Right lobe of liver (tissue), 6 donors: ENCODE measurements at regions not wholly inside any gene's neighbourhood (a gene's known extent, or its start where the extent isn't known, plus 50 kb on each side); places are given as distances from the start of the nearest gene placed in this dataset.

Experiments
- ATAC-seq, 4 donors: fragments of 200-7000 bp; cut with Tn5 transposase; one replicate each; pipeline ENCODE4 v1.9.1; 2020; ENCODE audit warnings: mild to moderate bottlenecking in 4 of 4, moderate library complexity in 4 of 4
- DNase-seq, 3 donors: peaks; one replicate each; pipeline ENCODE4 v3.0.0-alpha.2; 2020
- H3K27ac ChIP-seq, 3 donors: fragments of 200-600 bp; one replicate each; pipeline ENCODE4 v1.8.0; 2022
- H3K27me3 ChIP-seq, 2 donors: fragments of 200-600 bp; one replicate each; pipeline ENCODE4 v1.8.0; 2022
- H3K36me3 ChIP-seq, 4 donors: fragments of 200-600 bp; sonication (generic) in 1 of 4; one replicate each; pipeline versions ENCODE4 v1.5.1 to v1.8.0; 2017 to 2022; ENCODE audit warnings: control low read depth in 1 of 4
- H3K4me1 ChIP-seq, 4 donors: fragments of 200-600 bp; sonication (generic) in 1 of 4; one replicate each; pipeline versions ENCODE4 v1.5.1 to v1.8.0; 2017 to 2022; ENCODE audit warnings: control low read depth in 1 of 4
- H3K4me3 ChIP-seq, 3 donors: fragments of 200-600 bp; one replicate each; pipeline ENCODE4 v1.8.0; 2022
- H3K9me3 ChIP-seq, 4 donors: fragments of 200-600 bp; sonication (generic) in 1 of 4; one replicate each; pipeline versions ENCODE4 v1.5.1 to v1.8.0; 2017 to 2022; ENCODE audit warnings: control low read depth in 1 of 4
- POLR2A ChIP-seq: fragments of 450-650 bp; IDR thresholded peaks from one replicate; pipeline ENCODE4 v1.6.1; 2017; ENCODE audit warnings: antibody characterized with exemption, mild to moderate bottlenecking
- WGBS: methylation state at CpG from one replicate; pipeline ENCODE4 v1.1.6; 2018; ENCODE audit warnings: low coverage, low lambda C conversion rate; ENCODE audit not compliant: insufficient coverage; ENCODE audit errors: missing lambda C conversion rate; 5-methylcytosine and 5-hydroxymethylcytosine counted together
- intact Hi-C, 2 donors: fragments of 100-400 bp; cut with DNase I; formaldehyde crosslinking; loops; one replicate each; pipeline versions ENCODE4 v1.11.2 to v1.14.1; 2022
- TF ChIP-seq, protein P1 (sequence below), 4 donors: fragments of 200-600 bp in 3 of 4; fragments of 450-650 bp in 1 of 4; IDR thresholded peaks; one replicate each; pipeline versions ENCODE4 v1.5.1 to v1.8.0; 2016 to 2022; ENCODE audit warnings: antibody characterized with exemption in 4 of 4, mild to moderate bottlenecking in 2 of 4
- donor health status: DM: no; HTN: yes; CAD: no.
- donor health status: DM: no; HTN: no; CAD: no.
- donor health status: DM: no; HTN: no; CAD: no.
- donor health status: DM: no; HTN: yes; CAD: no.
- donor health status: DM: no; HTN: yes; CAD: no.

DNA sequence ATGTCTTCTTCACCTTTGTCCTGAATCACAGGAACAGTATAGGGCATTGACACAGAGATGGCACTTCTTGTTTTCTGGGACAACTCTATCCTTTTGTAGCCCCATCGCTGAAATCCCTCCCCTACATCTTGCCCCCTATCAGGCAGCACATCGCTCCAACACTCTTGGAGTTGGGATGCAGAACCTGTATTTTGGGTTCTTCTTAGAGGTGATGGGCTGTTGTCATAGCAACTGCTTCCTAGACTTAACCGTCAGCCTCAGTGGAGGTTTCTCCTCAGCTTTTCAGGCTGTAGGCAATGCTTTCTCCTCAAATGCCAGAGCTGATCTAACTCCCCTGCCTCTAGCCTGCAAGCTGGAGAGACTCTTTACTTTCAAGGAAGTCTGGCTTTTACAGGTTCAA lies 99.9 kb upstream of the SPRED2 start:
- Histone ChIP-seq H3K27ac (no peak overlapping the region), H3K36me3 (no peaks in the 10 kb centered on the region), H3K9me3 (no peaks in the 10 kb centered on the region), H3K27me3 (no peaks in the 10 kb centered on the region), H3K4me1 (peaks cover 0 to 13% (median 4%) of the 10 kb centered on the region in 4 donors), H3K4me3 (no peak overlapping the region)
- intact Hi-C loops = no loop called here
- ATAC-seq (no peak), DNase-seq (no peak)
- TF ChIP-seq POLR2A = no peak
- TF ChIP-seq, protein P1, sequence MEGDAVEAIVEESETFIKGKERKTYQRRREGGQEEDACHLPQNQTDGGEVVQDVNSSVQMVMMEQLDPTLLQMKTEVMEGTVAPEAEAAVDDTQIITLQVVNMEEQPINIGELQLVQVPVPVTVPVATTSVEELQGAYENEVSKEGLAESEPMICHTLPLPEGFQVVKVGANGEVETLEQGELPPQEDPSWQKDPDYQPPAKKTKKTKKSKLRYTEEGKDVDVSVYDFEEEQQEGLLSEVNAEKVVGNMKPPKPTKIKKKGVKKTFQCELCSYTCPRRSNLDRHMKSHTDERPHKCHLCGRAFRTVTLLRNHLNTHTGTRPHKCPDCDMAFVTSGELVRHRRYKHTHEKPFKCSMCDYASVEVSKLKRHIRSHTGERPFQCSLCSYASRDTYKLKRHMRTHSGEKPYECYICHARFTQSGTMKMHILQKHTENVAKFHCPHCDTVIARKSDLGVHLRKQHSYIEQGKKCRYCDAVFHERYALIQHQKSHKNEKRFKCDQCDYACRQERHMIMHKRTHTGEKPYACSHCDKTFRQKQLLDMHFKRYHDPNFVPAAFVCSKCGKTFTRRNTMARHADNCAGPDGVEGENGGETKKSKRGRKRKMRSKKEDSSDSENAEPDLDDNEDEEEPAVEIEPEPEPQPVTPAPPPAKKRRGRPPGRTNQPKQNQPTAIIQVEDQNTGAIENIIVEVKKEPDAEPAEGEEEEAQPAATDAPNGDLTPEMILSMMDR (IDR thresholded peaks at IDR 0.05) = no peak
- WGBS = 100% methylated on average over 3 of the region's 3 CpGs

DNA sequence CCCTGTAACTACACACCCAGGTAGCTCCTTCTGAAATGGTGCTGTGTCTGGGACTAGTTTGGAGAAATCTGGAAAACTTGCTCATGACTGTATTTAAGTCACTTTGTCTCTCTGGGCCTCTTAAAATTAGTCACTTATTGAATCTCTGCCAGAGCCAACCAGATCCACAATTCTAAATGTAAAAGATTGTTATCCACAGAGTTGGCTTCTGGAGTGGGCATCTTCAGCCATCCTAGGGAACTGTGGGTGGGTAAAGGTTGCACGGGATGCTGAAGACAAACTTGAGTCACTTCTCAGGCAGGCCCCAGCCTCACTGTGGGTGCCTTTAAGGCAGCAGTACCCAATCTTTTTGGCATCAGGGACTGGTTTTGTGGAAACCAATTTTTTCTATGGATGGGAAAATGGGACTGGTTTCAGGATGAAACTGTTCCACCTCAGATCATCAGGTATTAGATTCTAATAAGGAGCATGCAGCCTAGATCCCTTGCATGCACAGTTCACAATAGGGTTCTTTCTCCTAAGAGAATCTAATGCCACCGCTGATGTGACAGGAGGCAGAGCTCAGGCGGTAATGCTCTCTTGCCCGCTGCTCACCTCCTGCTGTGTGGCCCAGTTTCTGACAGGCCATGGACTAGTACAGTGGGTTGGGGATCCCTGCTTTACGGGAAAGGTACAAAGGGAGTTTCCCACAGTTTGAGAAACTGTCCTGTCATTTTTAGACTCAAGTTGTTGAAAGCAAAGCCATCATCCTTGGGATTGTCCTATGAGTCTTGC lies 98.3 kb upstream of the SPRED2 start:
- no peaks in the 10 kb centered on the region for H3K36me3 ChIP-seq
- no peak overlapping the region for H3K27ac ChIP-seq
- intact Hi-C loops = no loop called here
- H3K4me1 ChIP-seq = peaks cover 0 to 17% (median 4%) of the 10 kb centered on the region in 4 donors
- no peaks in the 10 kb centered on the region for H3K9me3 ChIP-seq
- H3K27me3 ChIP-seq = no peaks in the 10 kb centered on the region
- DNase-seq (no peak), ATAC-seq (no peak)
- H3K4me3 ChIP-seq = no peak overlapping the region
- 89% methylated on average over 1 of the region's 5 CpGs for WGBS
- TF ChIP-seq, protein P1 (IDR thresholded peaks at IDR 0.05) = no peak
- no peak for TF ChIP-seq POLR2A

- no peaks in the 10 kb centered on the region for H3K27me3 ChIP-seq
- H3K9me3 ChIP-seq = no peaks in the 10 kb centered on the region
- TF ChIP-seq, protein P1 (IDR thresholded peaks at IDR 0.05) = no peak
- no peak for TF ChIP-seq POLR2A
- H3K27ac ChIP-seq = no peak overlapping the region
- H3K36me3 ChIP-seq = no peaks in the 10 kb centered on the region
- 96% methylated on average over 5 of the region's 5 CpGs for WGBS
- DNase-seq = no peak
- no peak for ATAC-seq
- intact Hi-C loops = no loop called here
- H3K4me1 ChIP-seq = peaks cover 0 to 17% (median 4%) of the 10 kb centered on the region in 4 donors
- H3K4me3 ChIP-seq = no peak overlapping the region
Observed at GRCh38 chr2:65529419-65529818, 97.0 kb upstream of the SPRED2 start.

GRCh38 chr2:65528241-65528574 lies 95.8 kb upstream of the SPRED2 start:
- Histone ChIP-seq H3K27me3 (no peaks in the 10 kb centered on the region), H3K27ac (no peak overlapping the region)
- peak in 2 of 4 donors; percentile 20 to 49 for ATAC-seq

More at GRCh38 chr2:65528241-65528574, 95.8 kb upstream of the SPRED2 start:
- Histone ChIP-seq H3K36me3 (no peaks in the 10 kb centered on the region), H3K4me1 (peaks cover 0 to 17% (median 4%) of the 10 kb centered on the region in 4 donors), H3K9me3 (no peaks in the 10 kb centered on the region), H3K4me3 (no peak overlapping the region)
- intact Hi-C loops = no loop called here
- 80% methylated on average over 1 of the region's 1 CpG for WGBS
- TF ChIP-seq, protein P1 (IDR thresholded peaks at IDR 0.05) = no peak
- no peak for TF ChIP-seq POLR2A
- DNase-seq = no peak
